HEK293T (cell line): ENCODE measurements at regions not wholly inside any gene's neighbourhood (a gene's known extent, or its start where the extent isn't known, plus 50 kb on each side); places are given as distances from the start of the nearest gene placed in this dataset.

ENCODE experiments used
- BHLHE40 ChIP-seq: fragments of 450-650 bp; IDR thresholded peaks from 2 replicates; pipeline ENCODE4 v1.6.1; 2016; ENCODE audit warnings: mild to moderate bottlenecking, moderate library complexity, borderline replicate concordance
- FOXK2 ChIP-seq: fragments of 450-650 bp; IDR thresholded peaks from 2 replicates; pipeline ENCODE4 v1.6.1; 2016; ENCODE audit warnings: mild to moderate bottlenecking
- SP1 ChIP-seq: fragments of 450-650 bp; IDR thresholded peaks from 2 replicates; pipeline ENCODE4 v1.6.1; 2017
- SUZ12 ChIP-seq: fragments of 450-650 bp; IDR thresholded peaks from 2 replicates; pipeline ENCODE4 v1.6.1; 2016; ENCODE audit warnings: mild to moderate bottlenecking

GRCh38 chr3:6097021-6097420, 763.9 kb upstream of the GRM7 start:
- no peak for TF ChIP-seq SP1
- no peak for TF ChIP-seq SUZ12
- no peak for TF ChIP-seq BHLHE40
- TF ChIP-seq FOXK2 = no peak
